ENCODE measurements at regions not wholly inside any gene's neighbourhood (a gene's known extent, or its start where the extent isn't known, plus 50 kb on each side); places are given as distances from the start of the nearest gene placed in this dataset.

- WGBS, 2 donors, result 26 to 59% methylated on average over 1 of the region's 1 CpG
- no peaks in the 10 kb centered on the region for H3K9me3 ChIP-seq
- no peak for DNase-seq
- H3K4me3 ChIP-seq, result no peak overlapping the region
- no peaks in the 10 kb centered on the region for H3K27me3 ChIP-seq
- H3K4me1 ChIP-seq, result no peaks in the 10 kb centered on the region
- intact Hi-C loops (cut with DNase I), result no loop called here
- H3K36me3 ChIP-seq, result no peaks in the 10 kb centered on the region
- TF ChIP-seq, protein P1, sequence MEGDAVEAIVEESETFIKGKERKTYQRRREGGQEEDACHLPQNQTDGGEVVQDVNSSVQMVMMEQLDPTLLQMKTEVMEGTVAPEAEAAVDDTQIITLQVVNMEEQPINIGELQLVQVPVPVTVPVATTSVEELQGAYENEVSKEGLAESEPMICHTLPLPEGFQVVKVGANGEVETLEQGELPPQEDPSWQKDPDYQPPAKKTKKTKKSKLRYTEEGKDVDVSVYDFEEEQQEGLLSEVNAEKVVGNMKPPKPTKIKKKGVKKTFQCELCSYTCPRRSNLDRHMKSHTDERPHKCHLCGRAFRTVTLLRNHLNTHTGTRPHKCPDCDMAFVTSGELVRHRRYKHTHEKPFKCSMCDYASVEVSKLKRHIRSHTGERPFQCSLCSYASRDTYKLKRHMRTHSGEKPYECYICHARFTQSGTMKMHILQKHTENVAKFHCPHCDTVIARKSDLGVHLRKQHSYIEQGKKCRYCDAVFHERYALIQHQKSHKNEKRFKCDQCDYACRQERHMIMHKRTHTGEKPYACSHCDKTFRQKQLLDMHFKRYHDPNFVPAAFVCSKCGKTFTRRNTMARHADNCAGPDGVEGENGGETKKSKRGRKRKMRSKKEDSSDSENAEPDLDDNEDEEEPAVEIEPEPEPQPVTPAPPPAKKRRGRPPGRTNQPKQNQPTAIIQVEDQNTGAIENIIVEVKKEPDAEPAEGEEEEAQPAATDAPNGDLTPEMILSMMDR (IDR thresholded peaks at IDR 0.05), result no peak
- no peak overlapping the region for H3K27ac ChIP-seq
These were observed 1542.6 kb downstream of the PLA2G4A start for GRCh38 chr1:188371295-188371806.

DNA sequence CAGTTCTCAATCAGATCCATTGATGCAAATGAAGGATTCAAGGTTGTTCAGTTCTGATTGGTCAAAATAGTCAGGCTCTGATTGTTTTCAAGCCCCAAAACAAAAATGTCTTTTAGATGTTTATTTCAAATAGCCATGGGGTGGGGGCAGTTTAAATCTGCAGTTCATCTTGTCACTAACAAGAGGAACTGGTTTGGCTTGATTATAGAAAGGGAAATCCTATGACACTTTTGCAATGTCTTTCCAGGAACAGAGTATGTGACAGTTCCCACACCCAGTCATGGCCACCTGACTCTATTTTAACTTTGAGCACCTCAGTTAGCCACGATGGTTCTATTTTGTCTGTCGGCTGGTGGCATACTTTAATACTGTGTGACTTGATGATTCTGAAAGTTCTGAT, 1544.1 kb downstream of the PLA2G4A start:
- WGBS, 2 donors, result 78 to 82% methylated on average over 2 of the region's 2 CpGs
- Histone ChIP-seq H3K4me3 (no peak overlapping the region), H3K27ac (no peak overlapping the region), H3K4me1 (no peaks in the 10 kb centered on the region), H3K36me3 (no peaks in the 10 kb centered on the region), H3K27me3 (no peaks in the 10 kb centered on the region), H3K9me3 (no peaks in the 10 kb centered on the region)
- intact Hi-C loops (cut with DNase I), result no loop called here
- no peak for TF ChIP-seq POLR2A (IDR thresholded peaks at IDR 0.05)
- TF ChIP-seq, protein P1 (IDR thresholded peaks at IDR 0.05), result no peak
- no peak for DNase-seq

DNA sequence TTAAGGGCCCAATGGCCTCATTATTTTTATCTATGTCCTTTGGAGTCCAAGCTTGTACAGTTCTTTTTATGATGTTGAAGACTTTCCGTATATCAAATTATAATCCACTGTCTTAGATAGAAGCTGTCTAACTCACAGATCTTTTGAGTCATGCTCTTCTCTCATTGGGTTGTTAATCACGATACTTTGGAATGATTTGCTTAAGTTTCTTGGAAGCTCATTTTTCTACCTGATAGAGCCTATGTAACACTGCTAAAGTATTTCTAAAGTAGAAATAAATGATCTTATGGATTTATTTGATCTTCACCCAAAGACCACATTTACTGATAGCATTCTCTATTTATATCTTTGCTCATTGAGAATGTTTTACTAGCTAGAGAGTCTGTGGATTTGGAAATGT, 1554.1 kb downstream of the PLA2G4A start:
- intact Hi-C loops (cut with DNase I), result no loop called here
- no peak for TF ChIP-seq POLR2A (IDR thresholded peaks at IDR 0.05)
- TF ChIP-seq, protein P1 (IDR thresholded peaks at IDR 0.05), result no peak
- DNase-seq, result no peak
- Histone ChIP-seq H3K4me3 (no peak overlapping the region), H3K27me3 (no peaks in the 10 kb centered on the region), H3K27ac (no peak overlapping the region), H3K36me3 (no peaks in the 10 kb centered on the region), H3K4me1 (no peaks in the 10 kb centered on the region), H3K9me3 (no peaks in the 10 kb centered on the region)
- WGBS, 2 donors, result 78 to 90% methylated on average over 2 of the region's 2 CpGs

DNA sequence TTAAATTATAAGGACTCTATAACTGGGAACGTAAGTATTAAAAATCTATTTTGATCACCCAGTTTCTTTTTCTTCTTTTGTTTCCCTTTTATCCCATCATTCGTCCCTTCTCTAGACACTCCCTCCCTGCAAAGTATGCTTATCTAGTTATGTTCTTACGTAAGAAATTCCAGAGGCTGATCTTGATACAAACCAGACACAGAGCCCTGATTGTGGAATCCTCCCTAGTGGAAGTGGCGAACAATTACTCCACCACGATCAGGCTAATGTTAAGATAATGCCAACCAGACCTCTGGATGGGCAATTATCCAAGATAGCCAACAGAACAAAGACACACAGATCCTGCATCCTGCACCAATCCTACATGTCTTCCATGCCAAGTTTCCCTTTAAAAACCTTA, 1557.4 kb downstream of the PLA2G4A start:
- 76 to 84% methylated on average over 5 of the region's 5 CpGs for WGBS, 2 donors
- Histone ChIP-seq H3K4me1 (no peaks in the 10 kb centered on the region), H3K4me3 (no peak overlapping the region), H3K36me3 (no peaks in the 10 kb centered on the region), H3K27ac (no peak overlapping the region), H3K9me3 (no peaks in the 10 kb centered on the region), H3K27me3 (no peaks in the 10 kb centered on the region)
- intact Hi-C loops (cut with DNase I), result no loop called here
- TF ChIP-seq POLR2A (IDR thresholded peaks at IDR 0.05), result no peak
- TF ChIP-seq, protein P1 (IDR thresholded peaks at IDR 0.05), result no peak
- no peak for DNase-seq

DNA sequence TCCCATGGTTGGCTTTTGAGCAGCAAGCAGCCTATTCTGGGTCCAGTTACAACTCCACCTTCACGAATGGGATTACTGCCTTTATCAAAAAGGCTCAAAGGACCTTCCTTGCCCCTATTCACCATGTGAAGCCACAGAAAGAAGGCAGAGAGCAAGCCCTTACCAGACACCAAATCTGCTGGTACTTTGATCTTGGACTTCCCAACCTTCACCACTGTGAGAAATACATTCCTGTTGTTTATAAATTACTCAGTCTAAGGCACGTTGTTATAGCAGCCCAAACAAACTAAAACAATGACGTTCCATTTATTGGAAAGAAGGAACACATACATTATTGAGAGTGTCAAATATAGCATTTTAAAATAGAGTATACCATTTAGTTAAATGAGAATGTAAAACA, 1557.9 kb downstream of the PLA2G4A start:
- no peaks in the 10 kb centered on the region for H3K9me3 ChIP-seq
- H3K27ac ChIP-seq, result no peak overlapping the region
- H3K27me3 ChIP-seq, result no peaks in the 10 kb centered on the region
- no peak for DNase-seq
- intact Hi-C loops (cut with DNase I), result no loop called here
- no peaks in the 10 kb centered on the region for H3K4me1 ChIP-seq
- TF ChIP-seq, protein P1 (IDR thresholded peaks at IDR 0.05), result no peak
- TF ChIP-seq POLR2A (IDR thresholded peaks at IDR 0.05), result no peak
- no peak overlapping the region for H3K4me3 ChIP-seq
- WGBS, 2 donors, result 48 to 69% methylated on average over 3 of the region's 3 CpGs
- H3K36me3 ChIP-seq, result no peaks in the 10 kb centered on the region

All from esophagus squamous epithelium (tissue), 5 donors.